Neutrophil (primary cell): ENCODE measurements at regions not wholly inside any gene's neighbourhood (a gene's known extent, or its start where the extent isn't known, plus 50 kb on each side); places are given as distances from the start of the nearest gene placed in this dataset.
A peak's percentile ranks its signal among the peaks of the same experiment; 100 is the strongest.

ENCODE experiments used
- H3K27ac ChIP-seq: fragments of 200-600 bp; sonication (generic); 2 replicates; pipeline ENCODE4 v1.5.1; 2016; ENCODE audit warnings: mild to moderate bottlenecking, moderate library complexity
- H3K27me3 ChIP-seq: fragments of 200-600 bp; sonication (generic); 2 replicates; pipeline ENCODE4 v1.6.0; 2016; ENCODE audit warnings: mild to moderate bottlenecking
- H3K36me3 ChIP-seq: fragments of 200-600 bp; sonication (generic); 2 replicates; pipeline ENCODE4 v1.5.1; 2017
- H3K4me1 ChIP-seq, 2 experiments: fragments of 200-600 bp in 1 of 2; sonication (generic) in 1 of 2; 1 replicate in 1 of 2; 2 replicates in 1 of 2; pipeline versions ENCODE4 v1.5.1 to v1.6.1; 2013 to 2016; ENCODE audit warnings: low read depth in 1 of 2, low read length in 1 of 2, mild to moderate bottlenecking in 1 of 2, moderate library complexity in 1 of 2; ENCODE audit not compliant: control insufficient read depth in 1 of 2, insufficient read depth in 1 of 2
- H3K4me3 ChIP-seq, 2 experiments: fragments of 200-600 bp in 1 of 2; sonication (generic) in 1 of 2; 1 replicate in 1 of 2; 2 replicates in 1 of 2; pipeline ENCODE4 v1.5.1; 2013 to 2016; ENCODE audit warnings: low read depth in 1 of 2, low read length in 1 of 2, mild to moderate bottlenecking in 1 of 2, moderate library complexity in 1 of 2
- H3K9me3 ChIP-seq: fragments of 200-600 bp; sonication (generic); 2 replicates; pipeline ENCODE4 v1.5.1; 2016
- TF ChIP-seq, protein P1 (sequence below): fragments of 200-600 bp; sonication (generic); IDR thresholded peaks from 2 replicates; pipeline ENCODE4 v1.5.1; 2016; ENCODE audit warnings: antibody characterized with exemption

DNA sequence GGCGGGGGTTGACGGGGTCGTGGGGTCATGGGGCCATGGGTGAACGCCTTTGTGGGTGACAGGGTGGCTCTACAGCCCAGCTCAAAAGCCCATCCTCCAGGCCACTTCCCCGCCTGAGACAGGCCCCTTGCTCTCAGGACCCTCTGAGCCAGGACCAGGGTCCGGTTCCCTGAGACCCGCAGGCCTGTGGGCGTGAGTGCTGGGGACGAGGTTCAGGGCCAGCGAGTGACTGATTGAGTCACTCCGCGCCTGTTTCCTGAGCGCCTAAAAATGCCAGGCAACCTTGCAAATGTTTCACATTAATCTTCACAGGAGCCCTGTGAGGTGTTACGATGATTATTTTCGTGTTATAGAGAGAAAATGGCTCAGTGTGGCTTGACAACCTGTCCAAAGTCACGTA lies 97.8 kb downstream of the ZNF674 start:
- no peaks in the 10 kb centered on the region for H3K9me3 ChIP-seq
- H3K36me3 ChIP-seq, result no peaks in the 10 kb centered on the region
- TF ChIP-seq, protein P1, sequence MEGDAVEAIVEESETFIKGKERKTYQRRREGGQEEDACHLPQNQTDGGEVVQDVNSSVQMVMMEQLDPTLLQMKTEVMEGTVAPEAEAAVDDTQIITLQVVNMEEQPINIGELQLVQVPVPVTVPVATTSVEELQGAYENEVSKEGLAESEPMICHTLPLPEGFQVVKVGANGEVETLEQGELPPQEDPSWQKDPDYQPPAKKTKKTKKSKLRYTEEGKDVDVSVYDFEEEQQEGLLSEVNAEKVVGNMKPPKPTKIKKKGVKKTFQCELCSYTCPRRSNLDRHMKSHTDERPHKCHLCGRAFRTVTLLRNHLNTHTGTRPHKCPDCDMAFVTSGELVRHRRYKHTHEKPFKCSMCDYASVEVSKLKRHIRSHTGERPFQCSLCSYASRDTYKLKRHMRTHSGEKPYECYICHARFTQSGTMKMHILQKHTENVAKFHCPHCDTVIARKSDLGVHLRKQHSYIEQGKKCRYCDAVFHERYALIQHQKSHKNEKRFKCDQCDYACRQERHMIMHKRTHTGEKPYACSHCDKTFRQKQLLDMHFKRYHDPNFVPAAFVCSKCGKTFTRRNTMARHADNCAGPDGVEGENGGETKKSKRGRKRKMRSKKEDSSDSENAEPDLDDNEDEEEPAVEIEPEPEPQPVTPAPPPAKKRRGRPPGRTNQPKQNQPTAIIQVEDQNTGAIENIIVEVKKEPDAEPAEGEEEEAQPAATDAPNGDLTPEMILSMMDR, result no peak
- H3K4me3 ChIP-seq, result peak overlapping the region; percentile 64 to 76
- H3K27ac ChIP-seq, result peak overlapping the region; percentile 67
- H3K4me1 ChIP-seq, result peaks cover 0 to 3% of the 10 kb centered on the region in 2 experiments
- H3K27me3 ChIP-seq, result no peaks in the 10 kb centered on the region

DNA sequence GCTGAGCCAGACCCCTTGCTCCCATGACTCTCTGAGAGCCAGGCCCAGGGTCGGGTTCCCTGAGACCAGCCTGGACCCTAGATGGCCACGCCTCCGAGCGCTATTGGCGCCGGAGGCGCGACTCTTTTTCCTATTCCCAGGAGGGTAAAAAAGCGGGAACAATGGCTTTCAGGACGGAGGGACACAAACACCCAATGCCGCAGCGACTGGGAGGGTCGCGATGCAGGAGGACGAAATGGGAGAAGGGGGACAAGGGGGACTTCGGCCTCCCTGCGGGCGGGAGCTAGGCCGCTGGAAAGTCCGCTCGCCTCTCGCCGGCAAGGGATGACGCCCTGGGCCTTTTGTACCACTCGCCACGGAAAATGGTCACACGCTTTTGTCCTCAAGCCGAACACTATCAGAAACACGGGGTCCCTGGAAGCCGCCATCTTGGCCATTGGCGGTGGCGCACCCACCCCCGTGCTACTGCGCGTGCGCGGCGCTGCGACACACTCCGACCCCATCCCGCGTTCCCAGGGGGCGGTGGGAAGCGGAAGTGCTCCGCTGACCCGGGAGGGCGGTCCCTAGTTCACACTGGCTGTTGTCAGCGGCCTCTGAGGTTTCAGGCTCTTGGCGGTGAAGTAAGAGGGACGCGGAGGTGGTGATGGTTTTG lies 98.4 kb downstream of the ZNF674 start:
- H3K4me3 ChIP-seq, result peak overlapping the region; percentile 64 to 76
- H3K27me3 ChIP-seq, result no peaks in the 10 kb centered on the region
- no peaks in the 10 kb centered on the region for H3K9me3 ChIP-seq
- H3K36me3 ChIP-seq, result no peaks in the 10 kb centered on the region
- TF ChIP-seq, protein P1, result no peak
- peak overlapping the region; percentile 67 for H3K27ac ChIP-seq
- H3K4me1 ChIP-seq, result peaks cover 0 to 3% of the 10 kb centered on the region in 2 experiments

DNA sequence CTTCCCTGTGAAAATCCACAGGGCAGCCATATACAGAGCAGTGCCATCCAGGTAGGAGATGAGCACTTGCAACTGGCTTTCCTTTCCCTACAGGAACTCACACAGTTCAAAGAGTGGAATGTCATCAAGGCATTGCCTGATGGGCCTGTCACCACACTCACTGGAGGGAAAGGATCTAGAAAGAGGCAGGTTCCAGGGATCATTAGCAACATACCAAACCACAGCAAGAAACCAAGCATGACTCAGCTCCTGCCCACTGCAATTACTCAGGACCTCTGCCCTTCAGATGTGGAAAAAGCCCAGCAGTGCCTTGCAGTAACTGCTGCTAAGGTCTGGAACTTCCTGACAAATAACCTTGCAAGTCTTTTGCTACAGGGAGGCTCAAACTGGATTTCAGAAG lies 101.2 kb downstream of the ZNF674 start:
- TF ChIP-seq, protein P1, result no peak
- H3K27me3 ChIP-seq, result no peaks in the 10 kb centered on the region
- H3K4me1 ChIP-seq, result peaks cover 0 to 3% of the 10 kb centered on the region in 2 experiments
- no peaks in the 10 kb centered on the region for H3K36me3 ChIP-seq
- no peak overlapping the region for H3K4me3 ChIP-seq
- no peaks in the 10 kb centered on the region for H3K9me3 ChIP-seq
- no peak overlapping the region for H3K27ac ChIP-seq

DNA sequence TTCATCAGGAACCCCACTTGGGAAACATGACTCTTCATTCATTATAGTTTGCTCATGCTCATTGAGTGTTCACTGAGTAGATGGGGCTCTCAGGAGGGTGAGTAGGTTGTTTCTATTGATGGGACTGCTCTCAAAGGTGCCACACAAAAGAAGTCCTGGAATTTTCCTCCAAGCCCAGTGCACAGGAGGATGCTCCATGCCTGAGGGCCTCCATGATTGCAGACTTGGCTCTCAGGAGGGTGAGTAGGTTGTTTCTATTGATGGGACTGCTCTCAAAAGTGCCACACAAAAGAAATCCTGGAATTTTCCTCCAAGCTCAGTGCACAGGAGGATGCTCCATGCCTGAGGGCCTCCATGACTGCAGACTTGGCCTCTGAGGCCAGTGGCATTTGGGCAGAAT lies 108.5 kb downstream of the ZNF674 start:
- TF ChIP-seq, protein P1, result no peak
- Histone ChIP-seq H3K9me3 (no peaks in the 10 kb centered on the region), H3K4me3 (no peak overlapping the region), H3K36me3 (no peaks in the 10 kb centered on the region), H3K27ac (no peak overlapping the region), H3K27me3 (no peaks in the 10 kb centered on the region), H3K4me1 (no peaks in the 10 kb centered on the region)

DNA sequence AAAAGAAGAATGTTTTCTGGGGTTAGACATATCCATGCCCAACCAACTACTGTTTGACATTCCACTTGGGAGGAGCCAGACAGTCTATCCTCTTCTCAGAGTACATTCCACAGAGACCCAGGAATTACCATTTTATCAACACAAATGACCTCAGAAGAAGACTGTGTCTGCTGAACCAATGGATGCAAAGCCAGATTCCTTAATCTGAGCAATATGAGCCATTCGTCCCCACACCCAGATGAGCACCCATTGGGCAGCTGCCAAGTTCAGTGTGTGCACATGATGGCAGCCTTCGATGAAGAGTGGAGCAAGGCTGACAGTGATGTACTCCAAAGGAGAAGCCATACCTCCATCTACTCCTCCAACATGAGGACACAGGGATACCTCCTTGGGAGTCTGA lies 111.3 kb downstream of the ZNF674 start:
- TF ChIP-seq, protein P1, result no peak
- no peak overlapping the region for H3K27ac ChIP-seq
- H3K27me3 ChIP-seq, result no peaks in the 10 kb centered on the region
- no peaks in the 10 kb centered on the region for H3K9me3 ChIP-seq
- no peaks in the 10 kb centered on the region for H3K36me3 ChIP-seq
- H3K4me1 ChIP-seq, result no peaks in the 10 kb centered on the region
- H3K4me3 ChIP-seq, result no peak overlapping the region
